ENCODE measurements at regions not wholly inside any gene's neighbourhood (a gene's known extent, or its start where the extent isn't known, plus 50 kb on each side); places are given as distances from the start of the nearest gene placed in this dataset.

- TF ChIP-seq REST (IDR thresholded peaks at IDR 0.05; ENCODE audit: borderline replicate concordance) (no peak), REST (CRISPR knock-in tag; IDR thresholded peaks at IDR 0.05; ENCODE audit: low read depth) (no peak), ZNF398 (CRISPR knock-in tag; IDR thresholded peaks at IDR 0.05) (no peak), MBD2 (IDR thresholded peaks at IDR 0.05; ENCODE audit: borderline replicate concordance, low read depth) (no peak), NR2C2 (CRISPR knock-in tag; IDR thresholded peaks at IDR 0.05) (no peak), NR2C2 (tag; IDR thresholded peaks at IDR 0.05) (no peak), KDM1A (IDR thresholded peaks at IDR 0.05) (no peak), CXXC5 (CRISPR knock-in tag; IDR thresholded peaks at IDR 0.05) (no peak)
These were observed 153.0 kb downstream of the RAP2A start (continued) for GRCh38 chr13:97586941-97587340.

All from K562 (cell line).